ENCODE measurements at regions not wholly inside any gene's neighbourhood (a gene's known extent, or its start where the extent isn't known, plus 50 kb on each side); places are given as distances from the start of the nearest gene placed in this dataset.
"Not testable (repeated sequence)": the region's sequence is repeated elsewhere in the genome, so short reads cannot be mapped to it uniquely, and the experiment has no call there.

DNA sequence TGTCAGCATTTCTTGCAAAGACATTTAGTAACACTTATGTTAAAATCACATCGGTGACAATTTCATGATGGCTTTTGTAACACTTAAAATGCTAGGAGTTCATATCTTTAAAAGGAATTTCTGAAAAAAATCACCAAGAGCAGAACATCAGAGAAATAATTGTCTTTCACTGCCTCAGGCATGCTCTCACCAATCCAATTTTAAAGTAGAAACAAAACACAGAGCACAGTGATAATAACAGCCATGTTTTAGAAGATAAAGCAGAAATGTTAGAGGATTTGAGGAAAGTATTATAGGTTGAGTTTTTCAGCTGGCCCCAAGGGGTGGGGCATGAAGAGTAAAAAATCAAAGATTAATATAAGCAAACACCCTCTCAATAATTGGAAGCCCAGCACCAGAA, 1037.6 kb downstream of the DSC3 start:
- DNase-seq, result no peak

DNA sequence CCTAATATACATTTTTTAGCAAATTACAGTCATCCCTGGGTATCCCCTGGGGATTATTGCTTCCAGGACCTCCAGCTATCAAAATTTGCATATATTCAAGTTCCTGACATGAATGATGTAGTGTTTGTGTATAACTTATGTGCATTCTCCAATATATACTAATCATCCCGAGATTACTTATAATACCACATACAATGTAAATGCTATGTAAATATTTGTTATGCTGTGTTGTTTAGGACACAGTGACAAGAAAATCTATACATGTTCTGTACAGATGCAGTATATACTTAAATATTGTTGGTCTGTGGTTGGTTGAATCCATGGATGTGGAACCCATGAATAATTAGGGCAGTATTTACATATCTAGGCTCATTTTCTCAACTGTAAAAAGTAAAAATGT, 1060.3 kb downstream of the DSC3 start:
- DNase-seq, result no peak

DNA sequence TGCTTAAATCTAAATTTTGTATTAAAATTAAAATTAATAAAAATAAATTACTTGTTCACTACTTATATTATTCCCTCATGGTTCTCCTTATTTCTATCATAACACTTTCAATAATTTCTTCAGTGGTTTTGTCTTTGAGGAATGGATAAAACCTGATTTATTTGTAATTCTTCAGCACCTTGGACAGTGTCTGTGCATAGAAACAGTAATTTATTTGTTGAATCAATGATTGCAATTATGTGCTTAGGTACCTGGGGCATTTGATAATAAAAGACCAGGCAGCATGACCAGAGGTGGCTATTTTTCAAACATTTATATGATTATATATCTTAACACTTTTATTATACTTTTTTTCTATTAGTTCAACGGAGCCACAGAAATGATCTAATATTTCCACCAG, 1062.7 kb downstream of the DSC3 start:
- DNase-seq, result no peak

DNA sequence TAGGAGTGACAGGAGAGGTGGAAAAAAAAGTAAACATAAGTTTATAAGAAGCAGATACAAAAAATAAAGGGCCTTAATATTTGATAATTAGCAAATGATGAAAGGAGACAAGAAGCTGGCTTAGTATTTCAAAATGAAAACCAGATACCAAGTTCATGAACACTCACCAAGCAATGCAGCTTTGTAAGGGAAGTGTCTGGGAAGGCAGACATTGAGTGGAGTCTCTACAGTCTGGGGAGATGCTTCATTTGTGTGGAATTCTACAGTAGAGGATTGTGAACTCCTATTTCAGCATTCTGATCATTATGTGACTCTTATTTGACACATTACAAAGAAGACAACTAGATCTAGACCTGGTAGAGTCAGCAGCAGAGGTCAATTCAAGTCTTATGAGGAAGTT, 1072.7 kb downstream of the DSC3 start:
- DNase-seq, result no peak

DNA sequence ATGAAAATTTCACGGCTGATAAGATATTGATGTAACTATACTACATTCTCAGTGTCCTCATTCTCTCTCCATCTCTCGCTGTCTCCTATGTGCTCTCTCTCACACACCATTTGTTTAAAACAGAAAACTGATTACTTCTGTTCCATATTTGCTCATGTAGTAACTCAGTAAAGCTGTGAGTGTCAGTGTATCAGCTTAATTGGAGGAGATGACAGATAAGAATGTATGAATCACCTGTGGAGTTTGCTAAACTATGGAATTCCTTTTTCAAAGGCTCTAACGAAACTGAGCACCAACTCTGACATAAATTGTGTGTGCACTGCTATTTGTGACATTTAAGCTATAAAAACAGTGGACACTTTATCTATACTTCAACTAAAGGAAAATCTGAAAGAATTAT, 1080.0 kb downstream of the DSC3 start:
- no peak for DNase-seq

DNA sequence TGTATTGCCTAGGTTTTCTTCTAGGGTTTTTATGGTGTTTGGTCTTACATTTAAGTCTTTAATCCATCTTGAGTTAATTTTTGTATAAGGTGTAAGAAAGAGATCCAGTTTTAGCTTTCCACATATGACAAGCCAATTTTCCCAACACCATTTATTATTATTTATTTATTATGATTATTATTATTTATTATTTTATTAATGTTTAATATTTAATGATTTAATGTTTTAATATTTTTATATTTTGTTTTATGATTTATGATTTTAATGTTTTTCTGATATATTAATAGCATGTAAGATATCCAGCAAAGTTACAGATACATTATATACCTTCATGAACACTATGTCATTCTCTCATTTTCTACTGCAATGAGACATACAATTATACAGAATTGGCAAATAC, 1082.0 kb downstream of the DSC3 start:
- no peak for DNase-seq

DNA sequence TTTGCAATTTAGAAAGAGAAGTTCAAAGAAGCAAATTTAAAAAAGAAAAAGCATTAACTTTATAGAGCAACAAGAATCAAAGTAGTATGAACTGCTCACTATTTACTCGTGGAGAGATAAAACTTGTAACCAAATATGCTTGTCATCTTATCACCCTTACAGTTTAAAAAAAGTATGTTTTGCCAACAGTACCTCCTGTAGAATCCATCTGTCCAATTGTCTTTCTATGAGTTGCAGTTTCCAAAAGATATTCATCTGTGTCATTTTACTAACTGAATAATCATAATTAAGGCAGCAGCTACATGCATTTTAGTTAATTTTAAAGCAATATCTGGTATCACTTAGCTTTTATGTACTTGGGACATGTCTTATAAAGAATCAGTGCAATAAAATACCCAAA, 1112.3 kb downstream of the DSC3 start:
- DNase-seq, result no peak

DNA sequence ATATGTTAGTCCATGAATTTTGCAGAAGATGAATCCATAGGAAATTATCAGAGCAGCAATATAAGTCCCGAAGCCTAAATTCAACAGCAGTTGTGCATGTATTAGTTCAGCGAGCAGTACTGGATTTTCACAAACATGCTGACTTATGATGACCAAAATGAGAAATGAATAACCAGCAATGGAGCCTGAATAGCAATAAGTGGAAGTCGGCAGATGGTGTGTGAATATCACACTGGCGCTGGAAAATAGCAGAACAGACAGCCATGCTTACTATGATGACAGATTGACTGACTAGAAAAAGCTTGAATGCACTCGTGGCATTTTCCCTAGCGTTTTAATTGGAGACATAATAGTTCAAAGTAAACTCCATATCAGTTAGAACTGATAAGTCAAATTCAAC, 1114.5 kb downstream of the DSC3 start:
- no peak for DNase-seq

DNA sequence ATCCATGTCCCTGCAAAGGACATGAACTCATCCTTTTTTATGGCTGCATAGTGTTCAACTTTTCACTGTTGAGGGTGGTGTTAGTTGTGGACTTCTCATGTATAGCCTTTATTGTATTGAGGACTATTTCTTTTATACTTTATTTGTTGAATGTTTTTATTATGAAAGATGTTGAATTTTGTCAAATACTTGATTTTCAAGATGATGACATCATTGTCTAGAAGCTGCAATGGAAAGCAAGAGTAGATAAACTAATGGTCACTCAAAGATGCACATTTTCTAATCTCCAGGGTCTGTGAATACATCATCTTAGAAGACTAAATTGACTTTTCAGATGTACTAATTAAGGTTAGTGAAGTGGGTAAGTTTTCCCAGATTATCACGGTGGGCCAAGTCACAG, 1117.0 kb downstream of the DSC3 start:
- no peak for DNase-seq

DNA sequence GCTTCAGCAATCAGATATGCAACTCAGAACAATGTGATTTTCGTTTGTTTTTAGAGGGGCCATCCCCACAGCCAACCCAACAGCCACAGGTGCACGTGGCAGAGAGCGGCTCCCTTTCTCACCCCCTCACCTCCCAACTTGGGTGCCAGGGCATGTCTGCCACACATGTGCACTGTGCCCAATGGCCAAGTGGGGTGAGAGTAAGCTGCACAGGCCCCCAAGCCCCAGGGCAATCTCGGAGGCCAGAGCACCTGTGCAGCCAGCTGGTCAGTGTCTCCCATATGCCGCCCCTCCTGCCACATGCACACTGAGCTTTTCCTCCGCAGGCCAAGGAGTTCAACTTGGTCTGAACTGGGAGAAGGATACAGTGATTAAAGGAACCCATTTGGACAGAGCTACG, 1130.2 kb downstream of the DSC3 start:
- DNase-seq, result no peak

DNA sequence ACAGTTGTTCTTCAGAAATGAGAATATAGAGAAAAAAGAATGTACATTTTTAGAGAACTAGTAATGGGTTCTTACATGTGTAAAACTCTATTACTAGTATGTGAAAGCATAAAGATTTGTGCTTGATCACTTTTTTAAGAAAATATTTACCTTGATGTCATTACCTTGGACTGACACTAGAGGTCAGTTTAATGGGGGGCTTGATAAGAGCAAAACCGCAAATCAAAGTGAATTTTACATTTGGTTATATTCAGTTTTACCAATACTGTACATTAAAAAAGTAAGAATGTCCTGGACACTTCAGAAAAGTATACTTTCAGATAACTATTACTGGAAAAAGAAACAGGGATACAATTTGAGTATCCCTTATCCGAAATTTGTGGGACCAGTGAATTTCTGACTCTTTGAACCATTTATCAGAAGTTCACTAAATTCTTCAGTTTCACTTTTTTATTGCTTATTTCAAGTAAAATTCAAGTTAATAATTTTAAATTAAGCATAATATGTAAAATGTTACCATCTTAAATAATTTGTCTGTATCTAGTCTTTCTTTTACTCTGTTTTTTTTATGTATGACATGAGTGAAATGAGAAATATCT, 1149.5 kb downstream of the DSC3 start:
- DNase-seq, result no peak

DNA sequence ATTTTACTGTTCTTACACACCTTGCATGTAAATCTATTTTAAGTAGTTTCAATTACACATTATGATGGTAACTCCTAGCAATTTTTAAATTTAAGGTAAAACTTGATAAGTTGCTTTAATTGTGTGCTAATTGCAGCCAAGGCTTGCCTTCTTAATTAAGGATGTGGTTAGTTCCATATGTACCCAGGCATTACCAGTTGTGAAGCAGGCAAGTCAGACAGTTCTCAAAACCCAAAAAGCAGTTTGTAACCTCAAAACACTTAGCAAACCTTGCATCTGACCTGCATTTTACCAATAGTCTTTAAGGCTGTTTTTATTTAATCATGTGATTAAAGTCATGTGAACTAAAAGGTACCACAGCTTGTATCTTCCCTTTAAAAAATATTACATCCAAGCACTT, 1159.4 kb downstream of the DSC3 start:
- no peak for DNase-seq

DNA sequence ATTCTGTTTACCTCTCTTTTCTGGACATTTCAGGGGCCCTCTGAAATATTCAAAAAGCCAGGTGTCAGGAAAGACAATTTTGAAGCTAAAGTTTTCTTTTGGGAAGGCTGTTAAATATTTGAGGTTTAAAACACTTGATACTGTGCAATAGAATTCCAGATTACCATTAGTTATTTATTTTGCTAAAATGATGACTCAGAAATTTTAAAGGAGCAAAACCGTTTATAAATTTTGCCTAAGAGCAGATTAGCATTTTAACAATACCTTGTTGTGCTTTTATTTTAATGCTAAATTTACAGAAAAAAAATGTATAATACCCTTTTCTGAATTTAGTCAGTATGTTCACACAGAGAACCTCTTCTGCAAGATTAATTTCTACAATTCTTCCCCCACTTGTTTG, 1159.9 kb downstream of the DSC3 start:
- DNase-seq, result no peak

DNA sequence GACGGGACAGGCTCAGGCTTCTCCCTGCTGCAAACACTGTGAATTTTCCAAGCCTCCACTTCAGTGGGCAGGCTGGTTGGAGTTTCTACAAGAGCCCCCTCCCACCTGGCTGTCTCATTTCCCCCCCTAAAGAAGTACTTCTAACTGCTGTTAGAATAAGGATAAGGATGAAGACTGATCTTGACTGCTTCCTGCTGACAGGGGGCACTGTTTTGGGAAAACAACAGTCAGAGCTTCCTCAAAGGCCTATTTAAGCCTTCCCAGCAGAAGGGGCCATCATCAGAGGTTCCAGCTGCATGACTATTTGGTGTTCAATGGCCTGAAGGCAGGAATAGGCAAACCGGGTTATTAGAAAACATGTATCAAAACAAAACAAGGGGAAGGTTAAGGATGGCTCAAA, 1162.8 kb downstream of the DSC3 start:
- no peak for DNase-seq

DNA sequence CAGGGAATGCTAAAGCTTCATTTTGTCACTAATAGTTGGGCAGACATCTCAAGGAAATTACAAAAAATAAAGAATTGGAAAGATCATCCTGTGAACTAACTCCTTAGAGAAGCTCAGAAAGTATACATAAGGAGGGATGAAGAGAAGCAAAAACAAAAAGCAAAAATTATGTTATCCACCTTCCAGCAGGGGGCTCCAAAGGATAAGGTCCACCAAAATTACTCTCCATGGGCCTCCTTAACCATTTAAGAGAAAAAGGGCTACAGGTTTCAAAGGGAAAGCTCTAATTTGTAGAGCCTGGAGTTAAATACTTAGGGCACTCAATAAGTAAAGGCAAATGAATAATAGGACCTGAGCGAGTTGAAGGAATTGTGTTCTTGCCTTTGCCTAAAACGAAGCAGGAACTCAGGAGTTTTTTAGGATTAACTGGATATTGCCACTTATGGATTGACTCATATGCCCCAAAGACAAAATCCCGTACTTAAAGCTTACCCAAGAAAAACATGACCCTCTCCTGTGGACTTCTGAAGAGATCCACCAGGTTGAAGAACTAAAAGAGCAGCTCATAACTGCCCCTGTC, 1167.9 kb downstream of the DSC3 start:
- DNase-seq, result no peak

DNA sequence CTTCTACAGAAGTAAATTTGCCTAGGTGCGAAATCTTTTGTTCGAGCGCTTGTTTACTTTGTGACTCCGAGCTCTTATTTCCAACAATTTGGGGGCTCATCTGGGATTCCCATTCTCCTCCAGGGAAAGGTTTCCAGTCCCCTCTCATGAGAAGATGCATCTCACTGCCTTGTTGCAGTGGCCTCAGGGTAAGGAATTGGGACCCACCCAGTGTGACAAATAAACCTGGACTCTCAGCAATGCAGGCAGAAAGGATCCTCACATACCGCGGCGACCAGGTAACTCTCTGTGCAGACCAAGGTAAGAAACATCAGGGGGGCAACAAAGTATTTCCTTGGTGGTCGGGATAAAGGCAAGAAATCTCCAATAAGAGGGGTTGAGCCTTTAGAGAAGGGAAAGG, 1169.3 kb downstream of the DSC3 start:
- no peak for DNase-seq

DNA sequence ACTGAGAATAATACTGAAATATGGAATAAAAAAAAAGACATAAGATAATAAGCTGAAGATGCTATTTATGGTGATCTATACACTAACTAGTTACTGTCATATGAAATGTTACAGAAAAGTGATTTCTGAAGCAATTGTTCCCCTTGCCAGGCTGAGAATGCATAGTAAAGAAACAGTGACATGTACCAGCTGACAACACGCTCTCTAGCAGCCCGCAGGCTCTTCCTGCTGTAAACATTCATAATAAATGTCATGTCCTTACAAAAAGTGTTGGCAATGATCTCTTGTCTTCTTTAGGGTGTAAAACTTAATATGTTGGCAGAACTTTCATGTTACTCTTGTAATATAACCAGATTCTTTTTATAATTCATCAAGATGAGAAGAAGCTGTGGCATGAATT, 1171.3 kb downstream of the DSC3 start:
- no peak for DNase-seq

DNA sequence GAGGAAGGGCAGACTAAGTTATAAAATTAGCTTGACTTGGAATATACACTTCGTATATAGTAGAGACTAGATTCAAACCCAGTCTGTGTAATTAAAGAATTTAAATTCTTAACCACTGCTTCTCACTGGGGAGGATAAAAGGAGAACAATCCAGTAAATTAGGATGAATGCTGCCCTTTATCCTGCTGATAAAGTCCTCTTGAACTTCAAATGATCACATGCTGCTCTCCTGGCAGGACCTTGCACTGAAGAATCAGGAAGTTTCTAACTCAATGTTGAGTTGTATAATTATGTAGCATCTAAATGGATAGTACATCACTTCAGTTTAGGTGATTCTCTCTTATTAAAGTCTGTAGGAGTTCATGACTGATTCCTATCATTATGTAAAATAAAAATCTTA, 1179.7 kb downstream of the DSC3 start:
- DNase-seq, result no peak

DNA sequence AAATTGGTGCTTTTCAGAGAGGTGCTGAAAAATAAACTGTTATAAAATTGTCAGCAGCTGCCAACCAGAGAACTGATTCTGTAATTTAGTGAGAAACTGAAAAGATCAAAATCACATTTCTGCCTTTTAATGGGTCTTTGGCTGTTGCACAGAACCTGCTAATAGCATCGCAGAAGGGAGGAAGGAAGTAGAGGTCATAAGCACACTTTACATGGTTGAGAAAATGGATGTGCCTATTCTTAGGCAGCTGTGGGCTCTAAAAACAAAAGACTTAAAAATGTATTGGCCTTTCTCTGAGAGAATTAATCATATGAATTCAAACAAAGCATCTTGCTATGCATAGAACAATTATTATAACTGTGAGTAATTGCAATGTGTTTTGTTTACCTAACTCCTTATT, 1186.9 kb downstream of the DSC3 start:
- DNase-seq, result no peak

DNA sequence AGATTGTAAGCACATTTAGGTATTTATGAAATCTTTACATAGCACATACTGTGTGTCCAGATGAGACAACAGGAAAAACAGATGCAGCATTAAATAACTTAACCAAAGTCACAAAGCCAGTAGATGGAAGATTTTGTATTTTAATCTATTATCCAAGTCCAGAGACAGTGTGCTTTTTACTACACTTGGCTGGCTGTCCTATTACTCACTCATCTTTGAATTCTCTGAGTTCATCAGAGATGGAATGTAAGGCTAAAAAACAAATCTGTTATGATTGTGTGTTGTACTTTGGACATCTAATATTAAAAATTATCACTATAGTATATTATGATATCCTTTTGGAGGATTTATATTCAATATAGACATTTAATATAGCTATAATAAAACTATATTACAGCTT, 1189.4 kb downstream of the DSC3 start:
- DNase-seq, result no peak

DNA sequence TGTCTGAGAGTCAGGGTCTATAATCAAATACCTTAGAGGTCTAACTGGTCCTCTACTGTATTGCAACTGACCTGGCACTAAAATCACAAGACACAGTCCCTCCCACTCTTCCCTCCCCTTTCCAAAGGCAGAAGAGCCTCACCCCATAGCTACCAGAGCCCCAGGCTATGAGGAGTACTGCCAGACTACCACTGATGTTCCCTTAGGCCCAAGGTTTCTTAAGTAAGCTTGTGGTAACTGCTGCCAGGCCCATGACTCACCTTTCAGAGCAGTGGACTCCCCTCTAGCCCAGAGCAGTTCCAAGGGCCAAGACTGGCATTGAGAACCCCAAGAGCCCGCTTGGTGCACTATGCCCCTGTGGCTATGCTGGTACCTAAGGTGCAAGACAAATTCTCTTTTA, 1193.4 kb downstream of the DSC3 start:
- DNase-seq, result no peak

DNA sequence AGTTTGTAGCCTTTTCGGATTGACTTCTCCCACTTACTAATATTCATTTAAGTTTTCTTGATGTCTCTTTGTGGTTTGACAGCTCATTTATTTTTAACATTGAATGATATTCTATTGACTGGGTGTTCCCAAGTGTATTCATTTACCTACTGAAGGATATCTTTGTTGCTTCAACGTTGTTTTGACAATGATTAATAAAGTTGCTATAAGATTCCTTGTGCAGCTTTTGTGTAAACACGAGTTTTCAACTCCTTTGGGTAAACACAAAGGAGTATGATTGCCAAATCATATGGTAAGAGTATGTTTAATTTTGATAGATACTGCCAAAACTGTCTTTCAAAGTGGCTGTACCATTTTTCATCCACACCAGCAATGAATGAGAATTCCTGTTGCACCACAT, 1200.9 kb downstream of the DSC3 start:
- no peak for DNase-seq

DNA sequence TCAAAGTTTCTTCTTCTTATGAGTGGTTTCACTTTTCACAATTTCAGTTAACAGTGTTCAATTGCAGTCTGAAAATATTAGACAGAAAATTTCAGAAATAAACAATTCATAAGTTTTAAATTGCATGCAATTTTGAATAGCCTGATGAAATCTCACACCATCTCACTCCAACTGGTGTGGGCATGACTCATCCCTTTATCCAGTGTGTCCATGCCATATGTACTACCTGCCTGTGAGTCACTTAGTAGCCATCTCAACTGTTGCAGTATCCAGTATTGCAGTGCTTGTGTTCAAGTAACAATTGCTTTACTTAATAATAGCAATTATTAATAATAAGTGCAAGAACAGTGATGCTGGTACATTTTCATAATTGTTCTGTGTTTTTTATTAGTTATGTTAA, 1202.5 kb downstream of the DSC3 start:
- no peak for DNase-seq

DNA sequence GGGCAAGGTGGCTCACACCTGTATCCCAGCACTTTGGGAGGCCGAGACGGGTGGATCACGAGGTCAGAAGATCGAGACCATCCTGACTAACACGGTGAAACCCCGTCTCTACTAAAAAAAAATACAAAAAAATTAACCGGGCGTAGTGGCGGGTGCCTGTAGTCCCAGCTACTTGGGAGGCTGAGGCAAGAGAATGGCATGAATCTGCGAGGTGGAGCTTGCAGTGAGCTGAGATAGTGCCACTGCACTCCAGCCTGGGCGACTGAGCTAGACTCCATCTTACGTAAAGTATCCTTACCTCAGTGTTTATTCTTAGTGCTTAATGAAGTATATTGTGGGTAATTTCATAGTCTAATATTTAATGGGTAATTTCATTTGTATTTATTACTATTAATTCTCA, 1203.6 kb downstream of the DSC3 start:
- not testable (repeated sequence) for DNase-seq

DNA sequence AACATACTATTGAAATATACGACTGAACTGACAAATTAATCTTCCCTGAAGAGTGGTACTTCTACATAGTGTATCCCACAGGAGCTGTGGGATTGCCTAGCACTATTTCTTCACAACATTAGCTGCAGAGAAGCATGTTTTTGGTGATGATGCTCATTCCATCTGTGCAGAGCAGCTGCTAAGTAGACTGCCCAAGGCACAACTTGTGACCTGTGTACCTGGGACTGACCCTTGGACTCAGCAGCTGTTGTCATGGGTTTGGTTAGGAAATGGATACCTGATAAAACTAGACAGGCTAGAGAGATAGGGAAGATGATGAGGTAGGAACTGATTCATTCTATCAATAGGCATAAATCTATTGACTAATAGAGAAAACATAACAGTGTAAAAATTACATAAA, 1204.0 kb downstream of the DSC3 start:
- no peak for DNase-seq

DNA sequence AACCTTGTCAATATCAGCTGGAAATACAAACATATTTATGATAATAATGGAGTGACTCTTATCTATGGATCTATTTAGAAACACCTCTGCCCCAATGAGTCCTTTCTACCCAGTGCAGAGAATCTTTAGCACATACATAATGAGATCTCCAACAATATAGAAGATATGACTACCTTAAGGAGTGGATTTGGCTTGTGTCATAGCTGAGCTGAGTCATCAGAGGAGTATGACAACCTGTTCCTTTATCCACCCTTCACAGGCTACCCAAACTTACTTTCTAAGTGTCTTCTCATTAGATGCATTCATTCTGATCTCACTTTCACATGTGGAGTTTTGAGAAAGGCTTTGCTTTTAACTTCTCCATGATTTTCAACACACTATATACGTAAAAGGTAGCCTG, 1218.9 kb downstream of the DSC3 start:
- DNase-seq, result no peak

Data from CD4-positive, alpha-beta T cell treated with Interleukin-4 for 1 hour (primary cell).